WTC11 (cell line): ENCODE measurements at regions not wholly inside any gene's neighbourhood (a gene's known extent, or its start where the extent isn't known, plus 50 kb on each side); places are given as distances from the start of the nearest gene placed in this dataset.

ENCODE experiments used
- ATAC-seq: fragments of 200-7000 bp; cut with Tn5 transposase; 2 replicates; pipeline ENCODE4 v1.10.0; 2021; ENCODE audit warnings: mild to moderate bottlenecking, moderate library complexity
- CTCF ChIA-PET: fragments of 300-600 bp; sonication (Branson Sonifier 250); formaldehyde crosslinking; loops from one replicate; lab custom pipeline; 2021; ENCODE audit warnings: antibody characterized with exemption; lab: Charles Lee
- POLR2A ChIA-PET: fragments of 350-600 bp; sonication (Branson Sonifier 250); formaldehyde crosslinking; loops from one replicate; lab custom pipeline; 2021; ENCODE audit warnings: antibody characterized with exemption; lab: Charles Lee
- DNase-seq: peaks from one replicate; pipeline ENCODE4 v3.0.0; 2021; ENCODE audit warnings: low spot score
- H3K27ac Mint-ChIP-seq: 2 replicates; pipeline ENCODE4 v1.8.0; 2021; ENCODE audit warnings: mixed read lengths
- H3K27me3 Mint-ChIP-seq: 2 replicates; pipeline ENCODE4 v1.8.0; 2021; ENCODE audit warnings: low read depth, mild to moderate bottlenecking, moderate library complexity, mixed read lengths
- H3K36me3 Mint-ChIP-seq: 2 replicates; pipeline ENCODE4 v1.8.0; 2021; ENCODE audit warnings: mixed read lengths
- H3K4me1 Mint-ChIP-seq: 2 replicates; pipeline ENCODE4 v1.8.0; 2022; ENCODE audit warnings: mixed read lengths
- H3K4me3 Mint-ChIP-seq: 2 replicates; pipeline ENCODE4 v1.8.0; 2021; ENCODE audit warnings: mild to moderate bottlenecking, moderate library complexity, mixed read lengths
- H3K9me3 Mint-ChIP-seq: 2 replicates; pipeline ENCODE4 v1.8.0; 2021; ENCODE audit warnings: mixed read lengths
- CTCF ChIP-seq: fragments of 200-600 bp; IDR thresholded peaks from 2 replicates; pipeline ENCODE4 v1.8.0; 2022; ENCODE audit warnings: antibody characterized with exemption
- ERG ChIP-seq: fragments of 250-450 bp; sonication (Bioruptor Pico); IDR thresholded peaks from 2 replicates; pipeline ENCODE4 v1.8.0; 2021; ENCODE audit warnings: mild to moderate bottlenecking
- ESRRA ChIP-seq: sonication (generic); formaldehyde crosslinking; IDR thresholded peaks from 2 replicates; pipeline ENCODE4 v1.8.1; 2022; ENCODE audit warnings: mild to moderate bottlenecking, missing genetic modification reagents, borderline replicate concordance
- FOXJ3 ChIP-seq: sonication (generic); formaldehyde crosslinking; IDR thresholded peaks from 2 replicates; pipeline ENCODE4 v1.9.0; 2021; ENCODE audit warnings: missing genetic modification reagents, mild to moderate bottlenecking, borderline replicate concordance
- FOXP1 ChIP-seq: sonication (generic); formaldehyde crosslinking; IDR thresholded peaks from 2 replicates; pipeline ENCODE4 v1.8.0; 2022; ENCODE audit warnings: missing genetic modification reagents, mild to moderate bottlenecking, moderate library complexity, borderline replicate concordance
- FOXP4 ChIP-seq: sonication (generic); formaldehyde crosslinking; IDR thresholded peaks from 2 replicates; pipeline ENCODE4 v1.8.0; 2022; ENCODE audit warnings: mild to moderate bottlenecking, missing genetic modification reagents
- IRF1 ChIP-seq: sonication (generic); formaldehyde crosslinking; IDR thresholded peaks from 2 replicates; pipeline ENCODE4 v1.8.0; 2023; ENCODE audit warnings: missing genetic modification reagents
- NFATC4 ChIP-seq: fragments of 250-450 bp; sonication (Bioruptor Pico); IDR thresholded peaks from 2 replicates; pipeline ENCODE4 v1.9.0; 2021; ENCODE audit warnings: mild to moderate bottlenecking
- NFE2L1 ChIP-seq: sonication (generic); formaldehyde crosslinking; IDR thresholded peaks from 2 replicates; pipeline ENCODE4 v1.8.1; 2023; ENCODE audit warnings: missing genetic modification reagents
- OVOL2 ChIP-seq: fragments of 250-450 bp; sonication (Bioruptor Pico); IDR thresholded peaks from 2 replicates; pipeline ENCODE4 v1.9.0; 2021; ENCODE audit warnings: mild to moderate bottlenecking, borderline replicate concordance
- SP1 ChIP-seq: sonication (generic); formaldehyde crosslinking; conservative IDR thresholded peaks from 2 replicates; pipeline ENCODE4 v1.8.1; 2022; ENCODE audit warnings: missing genetic modification reagents
- USF1 ChIP-seq: sonication (generic); formaldehyde crosslinking; IDR thresholded peaks from 2 replicates; pipeline ENCODE4 v1.8.0; 2022; ENCODE audit warnings: mild to moderate bottlenecking, missing genetic modification reagents
- ZNF232 ChIP-seq: sonication (generic); formaldehyde crosslinking; IDR thresholded peaks from 2 replicates; pipeline ENCODE4 v1.8.0; 2022; ENCODE audit warnings: mild to moderate bottlenecking, missing genetic modification reagents
- ZNF317 ChIP-seq: sonication (generic); formaldehyde crosslinking; IDR thresholded peaks from 2 replicates; pipeline ENCODE4 v1.8.1; 2023; ENCODE audit warnings: low read depth, mild to moderate bottlenecking, moderate library complexity, missing genetic modification reagents, borderline replicate concordance
- ZNF396 ChIP-seq: fragments of 250-450 bp; sonication (Bioruptor Pico); IDR thresholded peaks from 2 replicates; pipeline ENCODE4 v1.8.0; 2021; ENCODE audit warnings: mild to moderate bottlenecking, moderate library complexity, borderline replicate concordance
- ZNF423 ChIP-seq: fragments of 250-450 bp; sonication (Bioruptor Pico); IDR thresholded peaks from 2 replicates; pipeline ENCODE4 v2.1.2; 2022; ENCODE audit warnings: mild to moderate bottlenecking, moderate library complexity
- ZSCAN18 ChIP-seq: fragments of 250-450 bp; sonication (Bioruptor Pico); IDR thresholded peaks from 2 replicates; pipeline ENCODE4 v2.1.2; 2022; ENCODE audit warnings: mild to moderate bottlenecking, moderate library complexity

- TF ChIP-seq FOXP4 (CRISPR knock-in tag) (no peak), OVOL2 (CRISPR knock-in tag) (no peak), ZNF317 (CRISPR knock-in tag) (no peak), ZSCAN18 (CRISPR knock-in tag) (no peak), ZNF423 (CRISPR knock-in tag) (no peak), USF1 (CRISPR knock-in tag) (no peak)
- TF ChIP-seq, all 79 proteins: peak for 0
Observed at GRCh38 chr14:65821224-65821753, 408.8 kb downstream of the FUT8 start (continued).

- peaks cover 33% of the 10 kb centered on the region for H3K4me1 Mint-ChIP-seq
- POLR2A ChIA-PET: interaction anchor here (0.6 kb wide), 1 partner anchor 438 kb away, joined by 10 read pairs; no protein-coding TSS in a partner anchor
- H3K9me3 Mint-ChIP-seq: no peaks in the 10 kb centered on the region
- no peak overlapping the region for H3K27ac Mint-ChIP-seq
- peaks cover 3% of the 10 kb centered on the region; the same call in 1 of the 2 replicates for H3K27me3 Mint-ChIP-seq
- CTCF ChIA-PET: interaction anchor here (0.5 to 2.4 kb wide), 76 partner anchors 10 to 1437 kb away, joined by 3 to 50 read pairs (median 4); partner anchors contain the start of gene MAX
- no peak overlapping the region for H3K4me3 Mint-ChIP-seq
- DNase-seq (peak; percentile 60), ATAC-seq (peak; percentile 57)
- TF ChIP-seq CTCF: peak; percentile 91
- no peak for TF ChIP-seq ESRRA (CRISPR knock-in tag)
- H3K36me3 Mint-ChIP-seq: no peaks in the 10 kb centered on the region
Observed at GRCh38 chr14:65824285-65824977, 411.9 kb downstream of the FUT8 start.

GRCh38 chr14:65824978-65825299 lies 412.4 kb downstream of the FUT8 start:
- no peaks in the 10 kb centered on the region for H3K36me3 Mint-ChIP-seq
- no peak overlapping the region for H3K4me3 Mint-ChIP-seq
- TF ChIP-seq NFATC4 (CRISPR knock-in tag) (no peak), ZNF396 (CRISPR knock-in tag) (no peak), NFE2L1 (CRISPR knock-in tag) (no peak)
- ChIA-PET CTCF (interaction anchor here (0.7 to 2.4 kb wide), 52 partner anchors 9 to 722 kb away, joined by 3 to 50 read pairs (median 5); partner anchors contain the start of gene MAX), POLR2A (interaction anchor here (0.6 kb wide), 1 partner anchor 439 kb away, joined by 10 read pairs; no protein-coding TSS in a partner anchor)
- H3K9me3 Mint-ChIP-seq: peaks cover under 1% of the 10 kb centered on the region; the same call in 1 of the 2 replicates
- DNase-seq (no peak), ATAC-seq (no peak)
- peaks cover 3% of the 10 kb centered on the region; the same call in 1 of the 2 replicates for H3K27me3 Mint-ChIP-seq
- no peak overlapping the region for H3K27ac Mint-ChIP-seq
- peaks cover 33% of the 10 kb centered on the region for H3K4me1 Mint-ChIP-seq

GRCh38 chr14:65826946-65827345 lies 414.4 kb downstream of the FUT8 start:
- Mint-ChIP-seq H3K27ac (no peak overlapping the region), H3K9me3 (peaks cover 10% of the 10 kb centered on the region), H3K27me3 (peaks cover 3% of the 10 kb centered on the region; the same call in 1 of the 2 replicates), H3K4me3 (no peak overlapping the region), H3K4me1 (peaks cover 33% of the 10 kb centered on the region), H3K36me3 (no peaks in the 10 kb centered on the region)
- POLR2A ChIA-PET: interaction anchor here (0.6 kb wide), 1 partner anchor 40 kb away, joined by 4 read pairs; no protein-coding TSS in a partner anchor
- CTCF ChIA-PET: interaction anchor here (0.7 to 1.5 kb wide), 5 partner anchors 36 to 412 kb away, joined by 3 to 5 read pairs (median 4); no protein-coding TSS in a partner anchor
- ATAC-seq (no peak), DNase-seq (no peak)
- no peak for TF ChIP-seq FOXJ3 (CRISPR knock-in tag)
- no peak for TF ChIP-seq IRF1 (CRISPR knock-in tag)
- no peak for TF ChIP-seq ERG
- no peak for TF ChIP-seq FOXP1 (CRISPR knock-in tag)
- TF ChIP-seq ZNF232 (CRISPR knock-in tag): no peak
- TF ChIP-seq SP1 (CRISPR knock-in tag): no peak
